ENCODE measurements at regions not wholly inside any gene's neighbourhood (a gene's known extent, or its start where the extent isn't known, plus 50 kb on each side); places are given as distances from the start of the nearest gene placed in this dataset.
"Not testable (repeated sequence)": the region's sequence is repeated elsewhere in the genome, so short reads cannot be mapped to it uniquely, and the experiment has no call there.

- no peaks in the 10 kb centered on the region for H3K36me3 ChIP-seq (ENCODE audit: control insufficient read depth in 1 of 2, insufficient read depth in 2 of 2, low read length in 2 of 2)
- no peaks in the 10 kb centered on the region for H3K27me3 ChIP-seq (ENCODE audit: control insufficient read depth in 1 of 2, insufficient read depth in 2 of 2, low read length in 2 of 2)
- no peaks in the 10 kb centered on the region for H3K4me1 ChIP-seq (ENCODE audit: control insufficient read depth in 1 of 2, insufficient read depth in 2 of 2, low read length in 2 of 2)
- no peak overlapping the region for H3K4me3 ChIP-seq (ENCODE audit: low read depth in 1 of 2, low read length in 2 of 2)
- H3K27ac ChIP-seq (ENCODE audit: low read depth, low read length), result no peak overlapping the region
- H3K9me3 ChIP-seq (ENCODE audit: control insufficient read depth in 1 of 2, low read length in 2 of 2), result no peaks in the 10 kb centered on the region
- H3K9ac ChIP-seq (ENCODE audit: low read depth in 1 of 2, low read length in 2 of 2), result no peak overlapping the region
Observed at GRCh38 chr12:87216436-87216835, 812.8 kb downstream of the C12orf50 start.

DNA sequence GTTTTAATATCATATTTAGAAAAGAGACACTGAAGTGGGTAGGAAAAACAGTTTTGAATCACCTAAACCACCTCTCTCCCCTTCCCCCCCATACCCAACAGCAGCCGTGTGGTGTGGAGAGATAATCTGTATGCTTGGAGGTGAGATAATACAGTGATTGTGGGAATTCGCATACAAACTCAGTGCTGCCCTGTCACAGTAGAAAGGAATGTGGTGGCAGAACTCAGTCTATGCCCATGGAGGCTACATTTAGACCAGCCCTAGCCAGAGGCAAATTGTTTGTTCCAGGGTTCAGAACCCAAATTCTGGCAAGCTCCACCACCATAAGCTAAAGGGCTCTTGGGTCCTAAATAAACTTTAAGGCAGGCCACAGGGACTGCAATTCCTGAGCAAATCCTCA, 827.0 kb downstream of the C12orf50 start:
- Histone ChIP-seq H3K4me1 (ENCODE audit: control insufficient read depth in 1 of 2, insufficient read depth in 2 of 2, low read length in 2 of 2) (no peaks in the 10 kb centered on the region), H3K27ac (ENCODE audit: low read depth, low read length) (no peak overlapping the region), H3K27me3 (ENCODE audit: control insufficient read depth in 1 of 2, insufficient read depth in 2 of 2, low read length in 2 of 2) (no peaks in the 10 kb centered on the region)

DNA sequence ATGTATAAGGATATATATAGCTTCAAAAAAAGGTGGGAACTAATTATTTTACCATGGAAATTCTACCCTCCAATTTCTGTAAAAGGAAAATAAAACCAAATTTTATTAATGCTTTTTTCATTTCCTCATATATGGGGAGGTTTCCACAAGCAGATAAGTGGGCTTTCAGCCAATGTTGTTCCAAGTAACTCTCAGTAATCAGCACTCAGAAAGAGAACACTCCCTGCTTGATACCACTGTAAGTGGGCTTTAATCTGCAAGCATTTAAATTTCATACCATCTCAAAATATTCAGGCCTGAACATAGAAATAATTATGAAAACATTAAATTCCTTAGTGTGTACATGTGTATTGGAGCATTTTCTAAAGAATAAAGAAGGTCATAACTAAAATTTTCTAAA, 827.6 kb downstream of the C12orf50 start:
- Histone ChIP-seq H3K4me1 (ENCODE audit: control insufficient read depth in 1 of 2, insufficient read depth in 2 of 2, low read length in 2 of 2) (no peaks in the 10 kb centered on the region), H3K9ac (ENCODE audit: low read depth in 1 of 2, low read length in 2 of 2) (no peak overlapping the region), H3K27me3 (ENCODE audit: control insufficient read depth in 1 of 2, insufficient read depth in 2 of 2, low read length in 2 of 2) (no peaks in the 10 kb centered on the region), H3K36me3 (ENCODE audit: control insufficient read depth in 1 of 2, insufficient read depth in 2 of 2, low read length in 2 of 2) (no peaks in the 10 kb centered on the region), H3K9me3 (ENCODE audit: control insufficient read depth in 1 of 2, low read length in 2 of 2) (no peaks in the 10 kb centered on the region), H3K27ac (ENCODE audit: low read depth, low read length) (no peak overlapping the region), H3K4me3 (ENCODE audit: low read depth in 1 of 2, low read length in 2 of 2) (no peak overlapping the region)

More for the DNA sequence above, 827.0 kb downstream of the C12orf50 start:
- no peaks in the 10 kb centered on the region for H3K9me3 ChIP-seq (ENCODE audit: control insufficient read depth in 1 of 2, low read length in 2 of 2)
- no peak overlapping the region for H3K4me3 ChIP-seq (ENCODE audit: low read depth in 1 of 2, low read length in 2 of 2)
- no peaks in the 10 kb centered on the region for H3K36me3 ChIP-seq (ENCODE audit: control insufficient read depth in 1 of 2, insufficient read depth in 2 of 2, low read length in 2 of 2)
- H3K9ac ChIP-seq (ENCODE audit: low read depth in 1 of 2, low read length in 2 of 2), result no peak overlapping the region

- no peak overlapping the region for H3K27ac ChIP-seq (ENCODE audit: low read depth, low read length)
- no peaks in the 10 kb centered on the region for H3K9me3 ChIP-seq (ENCODE audit: control insufficient read depth in 1 of 2, low read length in 2 of 2)
- H3K27me3 ChIP-seq (ENCODE audit: control insufficient read depth in 1 of 2, insufficient read depth in 2 of 2, low read length in 2 of 2), result no peaks in the 10 kb centered on the region
- H3K36me3 ChIP-seq (ENCODE audit: control insufficient read depth in 1 of 2, insufficient read depth in 2 of 2, low read length in 2 of 2), result no peaks in the 10 kb centered on the region
- H3K4me3 ChIP-seq (ENCODE audit: low read depth in 1 of 2, low read length in 2 of 2), result no peak overlapping the region
- H3K9ac ChIP-seq (ENCODE audit: low read depth in 1 of 2, low read length in 2 of 2), result no peak overlapping the region
- no peaks in the 10 kb centered on the region for H3K4me1 ChIP-seq (ENCODE audit: control insufficient read depth in 1 of 2, insufficient read depth in 2 of 2, low read length in 2 of 2)
Observed at GRCh38 chr12:87200289-87200979, 828.8 kb downstream of the C12orf50 start.

GRCh38 chr12:87198181-87198580, 831.0 kb downstream of the C12orf50 start:
- H3K36me3 ChIP-seq (ENCODE audit: control insufficient read depth in 1 of 2, insufficient read depth in 2 of 2, low read length in 2 of 2), result no peaks in the 10 kb centered on the region
- H3K27ac ChIP-seq (ENCODE audit: low read depth, low read length), result no peak overlapping the region
- no peaks in the 10 kb centered on the region for H3K4me1 ChIP-seq (ENCODE audit: control insufficient read depth in 1 of 2, insufficient read depth in 2 of 2, low read length in 2 of 2)
- no peak overlapping the region for H3K9ac ChIP-seq (ENCODE audit: low read depth in 1 of 2, low read length in 2 of 2)
- H3K4me3 ChIP-seq (ENCODE audit: low read depth in 1 of 2, low read length in 2 of 2), result no peak overlapping the region
- H3K27me3 ChIP-seq (ENCODE audit: control insufficient read depth in 1 of 2, insufficient read depth in 2 of 2, low read length in 2 of 2), result no peaks in the 10 kb centered on the region
- H3K9me3 ChIP-seq (ENCODE audit: control insufficient read depth in 1 of 2, low read length in 2 of 2), result no peaks in the 10 kb centered on the region

- Histone ChIP-seq H3K27ac (ENCODE audit: low read depth, low read length) (no peak overlapping the region), H3K4me1 (ENCODE audit: control insufficient read depth in 1 of 2, insufficient read depth in 2 of 2, low read length in 2 of 2) (no peaks in the 10 kb centered on the region), H3K4me3 (ENCODE audit: low read depth in 1 of 2, low read length in 2 of 2) (no peak overlapping the region), H3K9me3 (ENCODE audit: control insufficient read depth in 1 of 2, low read length in 2 of 2) (no peaks in the 10 kb centered on the region), H3K9ac (ENCODE audit: low read depth in 1 of 2, low read length in 2 of 2) (no peak overlapping the region), H3K36me3 (ENCODE audit: control insufficient read depth in 1 of 2, insufficient read depth in 2 of 2, low read length in 2 of 2) (no peaks in the 10 kb centered on the region), H3K27me3 (ENCODE audit: control insufficient read depth in 1 of 2, insufficient read depth in 2 of 2, low read length in 2 of 2) (no peaks in the 10 kb centered on the region)
Observed at GRCh38 chr12:87196321-87196720, 832.9 kb downstream of the C12orf50 start.

- not testable (repeated sequence) for H3K36me3 ChIP-seq (ENCODE audit: control insufficient read depth in 1 of 2, insufficient read depth in 2 of 2, low read length in 2 of 2); H3K9me3 ChIP-seq (ENCODE audit: control insufficient read depth in 1 of 2, low read length in 2 of 2); H3K4me3 ChIP-seq (ENCODE audit: low read depth in 1 of 2, low read length in 2 of 2); H3K9ac ChIP-seq (ENCODE audit: low read depth in 1 of 2, low read length in 2 of 2); H3K27ac ChIP-seq (ENCODE audit: low read depth, low read length); H3K4me1 ChIP-seq (ENCODE audit: control insufficient read depth in 1 of 2, insufficient read depth in 2 of 2, low read length in 2 of 2); H3K27me3 ChIP-seq (ENCODE audit: control insufficient read depth in 1 of 2, insufficient read depth in 2 of 2, low read length in 2 of 2)
Observed at GRCh38 chr12:87194389-87194788, 834.8 kb downstream of the C12orf50 start.

GRCh38 chr12:87185367-87185766, 843.8 kb downstream of the C12orf50 start:
- Histone ChIP-seq H3K4me3 (ENCODE audit: low read depth in 1 of 2, low read length in 2 of 2) (no peak overlapping the region), H3K9me3 (ENCODE audit: control insufficient read depth in 1 of 2, low read length in 2 of 2) (no peaks in the 10 kb centered on the region), H3K27me3 (ENCODE audit: control insufficient read depth in 1 of 2, insufficient read depth in 2 of 2, low read length in 2 of 2) (no peaks in the 10 kb centered on the region), H3K9ac (ENCODE audit: low read depth in 1 of 2, low read length in 2 of 2) (no peak overlapping the region), H3K36me3 (ENCODE audit: control insufficient read depth in 1 of 2, insufficient read depth in 2 of 2, low read length in 2 of 2) (no peaks in the 10 kb centered on the region), H3K4me1 (ENCODE audit: control insufficient read depth in 1 of 2, insufficient read depth in 2 of 2, low read length in 2 of 2) (no peaks in the 10 kb centered on the region), H3K27ac (ENCODE audit: low read depth, low read length) (no peak overlapping the region)

GRCh38 chr12:87182696-87183233, 846.4 kb downstream of the C12orf50 start:
- Histone ChIP-seq H3K9me3 (ENCODE audit: control insufficient read depth in 1 of 2, low read length in 2 of 2) (no peaks in the 10 kb centered on the region), H3K36me3 (ENCODE audit: control insufficient read depth in 1 of 2, insufficient read depth in 2 of 2, low read length in 2 of 2) (no peaks in the 10 kb centered on the region), H3K27me3 (ENCODE audit: control insufficient read depth in 1 of 2, insufficient read depth in 2 of 2, low read length in 2 of 2) (no peaks in the 10 kb centered on the region), H3K4me1 (ENCODE audit: control insufficient read depth in 1 of 2, insufficient read depth in 2 of 2, low read length in 2 of 2) (no peaks in the 10 kb centered on the region), H3K9ac (ENCODE audit: low read depth in 1 of 2, low read length in 2 of 2) (no peak overlapping the region), H3K27ac (ENCODE audit: low read depth, low read length) (no peak overlapping the region), H3K4me3 (ENCODE audit: low read depth in 1 of 2, low read length in 2 of 2) (no peak overlapping the region)

DNA sequence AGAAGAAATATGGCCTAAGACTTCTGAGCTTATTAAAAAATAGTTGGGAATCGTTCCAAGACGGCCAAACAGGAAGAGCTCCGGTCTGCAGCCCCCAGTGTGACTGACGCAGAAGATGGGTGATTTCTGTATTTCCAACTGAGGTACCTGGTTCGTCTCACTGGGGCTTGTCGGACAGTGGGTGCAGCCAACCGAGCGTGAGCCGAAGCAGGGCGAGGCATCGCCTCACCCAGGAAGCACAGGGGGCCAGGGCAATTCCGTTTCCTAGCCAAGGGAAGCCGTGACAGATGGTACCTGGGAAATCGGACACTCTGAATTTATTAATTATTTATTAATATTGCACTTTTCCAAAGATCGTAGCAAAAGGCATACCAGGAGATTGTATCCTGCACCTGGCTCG, 857.8 kb downstream of the C12orf50 start:
- H3K27me3 ChIP-seq (ENCODE audit: control insufficient read depth in 1 of 2, insufficient read depth in 2 of 2, low read length in 2 of 2), result no peaks in the 10 kb centered on the region
- H3K4me3 ChIP-seq (ENCODE audit: low read depth in 1 of 2, low read length in 2 of 2), result no peak overlapping the region
- H3K9ac ChIP-seq (ENCODE audit: low read depth in 1 of 2, low read length in 2 of 2), result no peak overlapping the region
- no peaks in the 10 kb centered on the region for H3K36me3 ChIP-seq (ENCODE audit: control insufficient read depth in 1 of 2, insufficient read depth in 2 of 2, low read length in 2 of 2)
- H3K4me1 ChIP-seq (ENCODE audit: control insufficient read depth in 1 of 2, insufficient read depth in 2 of 2, low read length in 2 of 2), result no peaks in the 10 kb centered on the region
- H3K27ac ChIP-seq (ENCODE audit: low read depth, low read length), result no peak overlapping the region
- no peaks in the 10 kb centered on the region for H3K9me3 ChIP-seq (ENCODE audit: control insufficient read depth in 1 of 2, low read length in 2 of 2)
